Fibroblast of skin of abdomen (primary cell): ENCODE measurements at regions not wholly inside any gene's neighbourhood (a gene's known extent, or its start where the extent isn't known, plus 50 kb on each side); places are given as distances from the start of the nearest gene placed in this dataset.

Experiments used
- DNase-seq: peaks from one replicate; pipeline ENCODE4 v3.0.0-alpha.2; 2013

DNA sequence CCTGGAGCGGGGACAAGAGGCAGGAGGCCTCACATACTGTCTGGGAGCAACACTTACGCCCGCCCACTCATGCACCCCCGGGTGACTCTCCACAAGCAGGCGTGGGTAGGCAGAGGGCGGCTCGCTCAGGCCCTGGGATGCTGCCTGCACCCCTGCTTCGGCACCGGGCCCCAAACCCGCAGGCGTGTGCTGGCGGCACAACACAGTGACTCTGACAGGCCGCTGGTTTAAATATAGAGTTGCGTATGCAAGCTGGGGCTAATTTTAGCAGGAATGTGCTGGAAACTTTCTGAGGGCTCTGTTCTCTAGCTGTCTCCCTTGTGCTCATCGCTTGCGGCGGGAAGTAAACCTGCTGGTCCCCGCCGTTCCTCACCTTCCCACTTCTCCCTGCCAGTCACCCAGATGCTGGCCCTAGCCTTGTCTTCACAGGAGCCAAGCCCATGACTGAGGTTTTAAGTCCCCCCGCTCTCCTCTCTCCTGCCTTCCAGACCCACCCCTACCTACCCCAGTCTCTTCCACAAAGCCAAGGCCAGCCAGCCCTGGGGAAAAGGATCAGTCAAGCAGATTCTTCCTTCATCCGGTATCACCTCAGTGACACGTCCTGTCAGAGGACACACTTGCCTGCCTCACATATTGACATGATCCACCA, 94.5 kb upstream of the FOXP4 start:
- DNase-seq: peak; percentile 54

- DNase-seq: no peak
These were observed 93.4 kb upstream of the FOXP4 start for GRCh38 chr6:41452763-41453162.

- DNase-seq: no peak
These were observed 92.9 kb upstream of the FOXP4 start for GRCh38 chr6:41453244-41453643.

- no peak for DNase-seq
These were observed 91.9 kb upstream of the FOXP4 start for GRCh38 chr6:41454189-41454789.

DNA sequence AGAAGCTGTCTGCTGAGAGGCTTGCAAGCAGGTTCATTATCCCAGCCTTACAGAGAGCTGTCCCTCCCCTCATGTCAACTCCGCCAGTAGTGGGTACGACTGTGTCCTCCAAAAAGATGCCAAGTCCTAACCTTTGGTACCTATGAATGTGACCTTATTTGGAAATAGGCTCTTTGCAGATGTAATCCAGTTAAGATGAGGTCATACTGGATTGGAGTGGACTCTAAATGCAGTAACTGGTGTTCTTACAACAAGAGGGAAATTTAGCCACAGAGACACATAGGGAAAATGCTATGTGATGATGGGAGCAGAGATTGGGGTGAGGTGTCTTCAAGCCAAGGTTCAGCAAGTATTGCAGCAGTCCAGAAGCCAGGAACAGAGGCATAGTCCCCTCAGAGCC, 90.8 kb upstream of the FOXP4 start:
- DNase-seq: no peak

DNA sequence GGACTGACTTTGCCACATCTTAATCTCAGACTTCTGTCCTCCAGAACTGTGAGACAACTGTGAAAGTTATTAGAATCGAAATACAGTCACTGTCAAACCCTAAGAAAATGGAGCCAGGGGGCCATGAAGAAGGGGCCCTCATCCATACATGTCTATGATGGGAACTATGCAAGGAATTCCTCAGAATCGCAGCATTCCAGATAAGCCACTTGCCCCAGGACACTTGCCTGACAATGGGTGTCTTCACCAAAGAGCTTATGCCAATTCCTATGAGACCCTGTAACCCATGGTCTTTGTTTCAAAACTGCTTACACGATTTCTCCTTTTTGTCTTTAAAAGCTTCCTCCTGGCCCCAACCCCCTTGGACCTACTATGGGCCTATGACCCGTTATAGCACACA, 90.4 kb upstream of the FOXP4 start:
- DNase-seq: no peak

- no peak for DNase-seq
These were observed 88.9 kb upstream of the FOXP4 start for GRCh38 chr6:41457303-41457670.

- no peak for DNase-seq
These were observed 86.4 kb upstream of the FOXP4 start for GRCh38 chr6:41459738-41460137.

DNA sequence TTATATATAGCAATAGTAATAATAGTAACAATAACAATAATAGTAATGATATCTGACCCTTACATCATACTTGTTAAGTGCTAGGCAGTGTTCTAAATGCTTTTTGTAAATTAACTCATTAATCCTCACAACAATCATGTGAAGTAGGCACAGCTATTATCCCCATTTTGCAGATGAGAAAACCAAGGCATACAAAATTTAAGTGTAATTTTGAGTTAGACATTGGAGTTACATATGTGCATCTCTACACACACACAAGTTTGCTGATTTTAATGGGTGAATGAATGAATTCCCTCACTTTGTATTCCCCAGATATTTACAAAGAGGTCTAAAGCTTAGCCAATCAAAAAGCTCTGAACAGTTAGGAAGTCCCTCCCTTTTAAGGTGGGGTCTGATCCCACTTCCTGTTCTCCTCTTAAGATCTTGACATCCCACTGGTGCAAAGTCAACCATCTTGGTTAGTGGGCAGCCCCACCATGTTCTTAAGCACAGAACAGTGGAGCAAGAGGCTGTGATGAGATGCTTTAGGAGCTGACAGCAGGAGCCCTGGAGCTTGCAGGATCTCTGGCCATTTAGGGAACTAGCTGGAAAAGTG, 85.3 kb upstream of the FOXP4 start:
- DNase-seq: no peak

- no peak for DNase-seq
These were observed 84.1 kb upstream of the FOXP4 start for GRCh38 chr6:41462033-41462432.

- DNase-seq: peak; percentile 59
These were observed 82.9 kb upstream of the FOXP4 start for GRCh38 chr6:41463062-41463930.

DNA sequence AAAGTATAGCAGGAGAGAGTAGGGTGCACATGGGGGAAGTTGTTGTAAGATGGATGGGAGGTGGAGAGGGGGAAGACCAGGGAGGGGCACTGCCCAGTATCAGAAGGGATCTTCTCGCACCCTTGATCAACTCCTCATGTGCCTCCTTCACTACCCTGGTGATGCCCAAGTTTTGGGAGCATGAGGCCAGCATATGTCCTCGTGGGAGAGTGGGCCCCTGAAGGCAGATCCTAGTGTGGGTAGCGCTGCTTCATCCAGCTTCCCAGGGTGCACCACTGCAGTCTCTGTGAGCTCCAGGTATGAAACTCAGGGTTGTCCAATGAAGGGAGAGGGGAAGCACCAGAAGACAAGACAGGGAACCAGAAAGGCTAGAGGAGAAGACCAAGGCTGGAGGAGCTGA, 82.2 kb upstream of the FOXP4 start:
- no peak for DNase-seq

DNA sequence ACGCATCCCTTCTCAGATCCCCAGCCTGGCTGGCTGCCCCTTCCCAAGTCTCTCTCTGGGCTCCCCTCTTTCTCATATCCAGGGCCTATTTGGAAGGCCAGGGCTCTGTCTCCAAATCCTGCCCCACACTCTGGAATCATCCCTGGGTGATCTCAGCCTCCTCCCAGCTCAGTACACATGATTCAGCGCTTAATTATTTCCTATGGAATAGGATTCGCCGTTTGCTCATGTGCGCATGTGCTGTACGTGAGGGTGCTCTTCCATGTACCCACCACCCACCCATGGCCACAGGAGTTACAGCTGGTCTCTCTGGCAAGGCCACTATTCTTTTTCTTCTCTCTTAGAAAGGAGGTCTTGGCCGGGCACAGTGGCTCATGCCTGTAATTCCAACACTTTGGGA, 81.7 kb upstream of the FOXP4 start:
- peak; percentile 74 for DNase-seq

- DNase-seq: no peak
These were observed 79.7 kb upstream of the FOXP4 start for GRCh38 chr6:41466437-41466990.

- DNase-seq: no peak
These were observed 79.1 kb upstream of the FOXP4 start for GRCh38 chr6:41467061-41467460.

- no peak for DNase-seq
These were observed 78.4 kb upstream of the FOXP4 start for GRCh38 chr6:41467627-41468404.

GRCh38 chr6:41469156-41470028, 76.8 kb upstream of the FOXP4 start:
- DNase-seq: no peak

DNA sequence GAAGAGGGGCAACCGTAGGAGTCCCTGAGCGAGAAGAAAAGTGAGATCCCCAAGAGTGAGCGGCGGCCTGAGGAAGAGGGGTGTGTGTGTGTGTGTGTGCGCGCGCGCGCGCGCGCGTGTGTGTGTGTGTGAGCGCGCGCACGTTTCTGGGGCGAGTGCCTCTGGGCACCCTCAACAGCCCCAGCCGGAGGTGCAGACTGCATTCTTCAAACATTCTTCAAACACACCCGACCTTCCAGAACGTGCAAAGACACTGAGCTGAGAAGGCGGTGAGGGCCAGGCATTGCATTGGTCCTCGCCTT, 76.2 kb upstream of the FOXP4 start:
- DNase-seq: peak; percentile 41

GRCh38 chr6:41470331-41471063, 75.7 kb upstream of the FOXP4 start:
- DNase-seq: peak; percentile 49

DNA sequence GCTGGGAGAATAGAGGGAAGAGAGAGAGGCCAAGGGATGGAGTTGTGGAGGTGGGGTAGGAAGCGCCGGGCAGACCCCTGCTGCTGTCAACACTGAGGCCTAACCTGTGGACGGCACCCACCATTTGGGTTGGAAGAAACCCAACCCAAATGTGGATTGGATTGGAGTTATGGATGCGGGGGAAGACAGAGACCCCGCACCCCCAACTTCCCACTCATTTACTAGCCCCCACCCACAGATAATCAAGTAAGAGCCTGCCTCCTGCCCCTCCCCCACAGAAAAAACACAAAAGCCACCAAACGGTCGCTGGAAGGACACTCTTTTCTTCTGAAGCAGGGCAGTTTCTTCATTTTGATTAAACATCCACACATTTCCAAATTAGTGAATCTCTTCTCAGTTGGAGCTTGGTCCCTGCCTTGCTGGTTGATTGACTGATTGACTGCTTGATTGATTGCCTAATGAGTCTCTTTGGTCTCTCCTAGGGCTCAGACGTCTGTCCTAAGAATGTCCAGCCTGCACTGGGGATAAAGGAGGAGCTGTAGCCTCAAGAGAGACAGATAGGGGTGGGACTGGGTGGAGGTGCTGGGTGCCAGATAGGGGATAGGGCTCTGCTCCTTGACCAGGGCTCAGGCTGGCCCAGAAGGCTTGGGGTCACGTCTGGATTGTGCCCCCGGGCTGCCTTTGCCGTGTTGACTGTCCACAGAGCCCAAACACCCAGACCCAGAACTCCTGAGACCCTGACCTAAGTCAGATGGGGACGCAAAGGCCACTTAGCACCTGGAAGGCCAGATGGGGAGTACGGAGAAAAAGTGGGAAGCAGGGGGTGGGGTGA, 74.9 kb upstream of the FOXP4 start:
- DNase-seq: no peak
